ENCODE measurements at regions not wholly inside any gene's neighbourhood (a gene's known extent, or its start where the extent isn't known, plus 50 kb on each side); places are given as distances from the start of the nearest gene placed in this dataset.

DNA sequence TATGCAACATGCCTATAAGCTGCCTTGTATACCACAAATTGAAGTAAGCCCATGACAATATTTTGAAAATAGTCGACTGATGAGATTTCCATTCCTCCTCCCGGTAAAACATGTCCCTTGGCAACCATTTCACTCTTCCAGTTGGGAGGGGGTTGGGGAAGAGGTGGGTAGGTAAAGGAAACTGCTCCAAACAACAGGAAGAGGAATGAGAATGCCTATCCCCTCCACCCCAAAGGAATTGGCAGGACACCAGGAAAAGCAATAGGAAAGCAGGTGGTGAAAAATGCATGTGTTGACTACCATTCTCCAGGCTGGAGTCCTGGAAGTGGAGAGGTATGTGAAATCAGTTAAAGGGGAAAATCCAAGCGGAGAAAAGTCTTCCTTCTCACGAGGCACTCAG lies 455.9 kb upstream of the PSMD7 start:
- FAIRE-seq, result no peak
- DNase-seq (ENCODE audit: insufficient read length, low spot score), result no peak
- TF ChIP-seq, protein P1, sequence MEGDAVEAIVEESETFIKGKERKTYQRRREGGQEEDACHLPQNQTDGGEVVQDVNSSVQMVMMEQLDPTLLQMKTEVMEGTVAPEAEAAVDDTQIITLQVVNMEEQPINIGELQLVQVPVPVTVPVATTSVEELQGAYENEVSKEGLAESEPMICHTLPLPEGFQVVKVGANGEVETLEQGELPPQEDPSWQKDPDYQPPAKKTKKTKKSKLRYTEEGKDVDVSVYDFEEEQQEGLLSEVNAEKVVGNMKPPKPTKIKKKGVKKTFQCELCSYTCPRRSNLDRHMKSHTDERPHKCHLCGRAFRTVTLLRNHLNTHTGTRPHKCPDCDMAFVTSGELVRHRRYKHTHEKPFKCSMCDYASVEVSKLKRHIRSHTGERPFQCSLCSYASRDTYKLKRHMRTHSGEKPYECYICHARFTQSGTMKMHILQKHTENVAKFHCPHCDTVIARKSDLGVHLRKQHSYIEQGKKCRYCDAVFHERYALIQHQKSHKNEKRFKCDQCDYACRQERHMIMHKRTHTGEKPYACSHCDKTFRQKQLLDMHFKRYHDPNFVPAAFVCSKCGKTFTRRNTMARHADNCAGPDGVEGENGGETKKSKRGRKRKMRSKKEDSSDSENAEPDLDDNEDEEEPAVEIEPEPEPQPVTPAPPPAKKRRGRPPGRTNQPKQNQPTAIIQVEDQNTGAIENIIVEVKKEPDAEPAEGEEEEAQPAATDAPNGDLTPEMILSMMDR (IDR thresholded peaks at IDR 0.05; ENCODE audit: insufficient read depth, missing control alignments), result no peak

DNA sequence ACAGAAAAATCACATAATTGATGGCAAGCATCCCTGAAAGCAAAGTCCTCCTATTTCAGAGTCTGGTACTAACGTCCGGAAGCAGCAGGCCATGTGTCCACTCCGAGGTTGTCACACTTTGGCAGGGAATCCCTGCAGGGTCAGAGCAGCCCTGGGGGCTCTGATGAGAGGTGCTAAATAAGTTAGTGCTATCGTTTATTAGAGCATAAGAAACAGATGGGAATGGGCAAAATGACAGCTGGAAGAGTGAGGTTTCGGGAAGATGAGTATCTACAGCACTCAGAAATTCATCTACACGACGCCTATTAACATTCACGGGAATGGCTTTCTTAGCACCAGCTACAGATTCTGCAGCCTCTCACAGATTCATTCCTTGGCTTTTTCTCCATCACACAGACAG lies 465.4 kb upstream of the PSMD7 start:
- DNase-seq (ENCODE audit: insufficient read length, low spot score) (no peak), FAIRE-seq (no peak)
- TF ChIP-seq, protein P1 (IDR thresholded peaks at IDR 0.05; ENCODE audit: insufficient read depth, missing control alignments), result no peak

DNA sequence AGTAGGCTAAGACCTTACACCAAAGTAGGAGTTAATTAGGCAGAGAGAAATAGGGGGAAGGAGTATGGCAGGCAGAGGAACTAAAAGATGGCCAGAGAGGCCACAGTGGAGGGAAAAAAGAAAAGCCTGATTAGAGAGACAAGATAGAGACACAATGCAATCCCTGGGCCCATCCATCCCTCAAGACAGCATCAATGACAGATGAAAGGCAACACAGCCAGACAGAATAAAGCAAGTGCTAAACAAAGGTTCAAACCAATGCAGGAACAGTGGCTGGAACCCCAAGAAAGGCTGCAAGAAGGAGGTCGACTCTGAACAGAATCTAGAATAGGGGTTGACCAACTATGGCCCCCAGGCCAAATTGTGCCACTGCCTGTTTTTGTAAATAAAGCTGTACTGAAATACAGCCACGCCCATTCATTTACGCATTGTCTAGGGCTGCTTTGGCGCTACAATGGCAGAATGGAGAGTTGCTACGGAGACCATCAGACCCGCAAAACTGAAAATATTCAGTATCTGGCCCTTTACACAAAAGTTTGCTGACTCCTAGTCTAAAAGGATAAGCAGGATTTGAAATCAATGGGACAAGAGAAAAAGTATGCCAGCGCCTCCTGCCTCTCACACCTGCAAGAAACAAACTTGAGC lies 473.3 kb upstream of the PSMD7 start:
- TF ChIP-seq, protein P1 (IDR thresholded peaks at IDR 0.05; ENCODE audit: insufficient read depth, missing control alignments), result no peak
- no peak for FAIRE-seq
- DNase-seq (ENCODE audit: insufficient read length, low spot score), result no peak

DNA sequence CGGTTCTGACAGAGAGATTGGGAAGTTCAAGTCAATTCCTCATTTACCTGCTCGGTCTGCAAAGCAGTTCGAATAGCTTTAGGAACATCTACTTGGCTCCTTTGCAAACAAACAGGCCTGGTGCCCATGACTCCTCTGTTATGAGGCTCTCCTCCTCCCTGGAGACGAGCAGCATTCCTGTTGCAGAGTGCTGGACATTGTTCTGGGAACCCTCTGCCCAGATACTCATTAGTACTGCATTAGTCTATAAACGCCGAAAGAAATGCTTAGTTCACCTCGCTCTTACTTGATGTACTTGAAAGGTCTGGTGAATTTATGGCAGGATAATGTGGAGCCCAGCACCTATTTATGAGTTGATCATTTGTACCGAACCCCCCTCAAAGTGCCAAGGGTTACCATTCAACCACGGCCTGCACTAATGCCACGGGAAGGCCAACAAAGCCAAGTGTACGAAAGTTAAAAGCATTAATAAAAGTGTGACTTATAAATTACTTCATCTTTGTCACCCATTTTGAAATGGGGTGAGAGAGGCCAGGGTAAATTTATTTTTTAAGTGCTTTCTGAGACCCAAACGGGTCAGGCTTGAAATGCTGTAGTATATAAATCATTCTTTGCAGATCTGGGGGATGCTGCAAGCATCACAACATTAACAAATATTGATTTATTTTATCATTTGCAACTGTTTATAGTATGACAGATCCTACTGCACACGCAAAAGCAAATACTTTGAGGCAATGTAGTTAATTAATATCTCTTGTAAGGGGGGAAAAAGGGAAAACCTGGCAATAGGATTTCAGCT lies 478.9 kb upstream of the PSMD7 start:
- FAIRE-seq (no peak), DNase-seq (ENCODE audit: insufficient read length, low spot score) (no peak)
- TF ChIP-seq, protein P1 (IDR thresholded peaks at IDR 0.05; ENCODE audit: insufficient read depth, missing control alignments), result no peak

DNA sequence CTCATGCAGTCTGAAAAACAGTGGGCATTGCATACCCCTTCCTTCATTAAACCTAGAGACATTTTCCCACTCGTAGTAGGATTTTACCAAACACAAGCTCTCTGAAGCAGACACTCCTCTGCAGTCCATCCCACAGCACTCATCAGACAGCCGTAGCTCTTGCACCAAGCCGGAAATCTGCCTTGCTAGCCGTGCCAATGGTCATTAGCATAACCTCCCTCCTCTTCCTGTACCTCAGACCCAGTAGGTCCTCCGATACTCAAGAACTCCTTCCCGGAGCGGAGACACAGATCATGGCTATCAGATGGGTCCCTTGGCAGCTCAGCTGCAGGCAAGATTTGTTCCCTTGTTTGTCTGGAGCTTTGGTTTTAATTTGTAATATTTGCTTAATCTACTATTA lies 483.1 kb upstream of the PSMD7 start:
- TF ChIP-seq, protein P1 (IDR thresholded peaks at IDR 0.05; ENCODE audit: insufficient read depth, missing control alignments), result no peak
- FAIRE-seq, result no peak

DNA sequence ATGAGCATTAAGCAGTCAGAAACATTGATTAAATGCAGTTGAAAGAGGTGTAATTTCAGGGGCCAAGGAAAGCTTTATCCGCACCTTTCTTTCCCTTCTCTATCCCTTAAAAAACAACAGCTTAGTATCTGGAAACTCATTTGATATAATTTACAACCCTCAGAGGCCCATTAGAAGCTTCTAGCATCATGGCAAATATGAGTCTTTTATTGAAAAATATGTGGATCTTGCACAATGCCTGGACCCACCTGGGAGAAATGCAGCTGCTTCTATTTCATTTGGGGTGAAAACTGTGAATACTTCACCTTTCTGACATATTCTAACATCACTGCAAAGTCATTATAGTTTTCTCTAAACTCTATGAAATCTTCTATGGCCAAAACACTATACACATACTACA lies 492.2 kb upstream of the PSMD7 start:
- TF ChIP-seq, protein P1 (IDR thresholded peaks at IDR 0.05; ENCODE audit: insufficient read depth, missing control alignments), result no peak
- no peak for FAIRE-seq
- DNase-seq (ENCODE audit: insufficient read length, low spot score), result no peak

More for the DNA sequence above, 483.1 kb upstream of the PSMD7 start:
- no peak for DNase-seq (ENCODE audit: insufficient read length, low spot score)

DNA sequence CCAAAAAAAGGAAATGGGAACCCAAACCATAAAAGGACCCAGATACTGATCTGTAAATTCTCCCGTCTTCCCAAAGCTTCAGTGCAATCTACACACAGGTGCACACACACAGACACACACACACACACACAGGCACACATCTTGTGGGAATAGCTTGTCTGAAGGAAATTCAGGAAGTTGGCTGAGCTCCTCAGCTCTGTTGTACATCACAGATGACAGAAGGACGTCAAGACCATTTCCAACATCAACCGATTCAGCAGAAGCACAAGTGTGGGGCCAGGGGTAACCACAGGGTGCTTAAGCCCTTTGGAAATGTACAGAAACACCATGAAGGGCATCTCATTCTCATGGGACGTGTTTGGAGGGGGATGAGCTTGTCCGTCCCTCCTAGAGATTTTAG lies 498.1 kb upstream of the PSMD7 start:
- TF ChIP-seq, protein P1 (IDR thresholded peaks at IDR 0.05; ENCODE audit: insufficient read depth, missing control alignments), result no peak
- DNase-seq (ENCODE audit: insufficient read length, low spot score) (no peak), FAIRE-seq (no peak)
